HG03432 (cell line): ENCODE measurements at regions not wholly inside any gene's neighbourhood (a gene's known extent, or its start where the extent isn't known, plus 50 kb on each side); places are given as distances from the start of the nearest gene placed in this dataset.
"Not testable (repeated sequence)": the region's sequence is repeated elsewhere in the genome, so short reads cannot be mapped to it uniquely, and the experiment has no call there.

ENCODE experiments used
- ATAC-seq: cut with Tn5 transposase; IDR thresholded peaks from one replicate; pipeline ENCODE4 v1.9.1; 2021; ENCODE audit warnings: mild to moderate bottlenecking, moderate library complexity; ENCODE audit not compliant: unreplicated experiment

GRCh38 chr2:16182841-16183240 is 242.5 kb downstream of the MYCN start:
- no peak for ATAC-seq

GRCh38 chr2:16182311-16182815 is 242.0 kb downstream of the MYCN start:
- ATAC-seq: not testable (repeated sequence)

- ATAC-seq: no peak
These were observed 241.4 kb downstream of the MYCN start for GRCh38 chr2:16181741-16182090.

GRCh38 chr2:16181062-16181740 is 240.9 kb downstream of the MYCN start:
- ATAC-seq: no peak

DNA sequence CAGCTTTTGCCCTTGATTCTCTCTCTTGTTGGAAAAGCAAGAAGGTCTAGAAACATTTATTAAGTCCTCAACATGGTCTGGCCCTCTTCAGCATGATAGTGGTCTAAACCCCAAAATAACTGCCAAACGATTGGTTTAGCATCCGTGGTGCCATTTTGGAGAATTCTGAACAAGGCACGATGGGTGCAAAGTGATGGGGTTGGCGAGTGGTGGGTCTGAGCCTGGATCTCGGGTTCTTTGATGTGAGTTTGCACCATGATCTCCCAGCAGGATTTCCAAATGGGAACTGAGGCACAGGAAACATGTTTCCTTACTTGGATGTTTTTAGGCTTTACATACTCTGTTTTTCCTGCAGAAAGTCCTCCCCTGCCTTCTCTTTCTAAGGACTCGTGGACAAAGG is 240.3 kb downstream of the MYCN start:
- no peak for ATAC-seq

DNA sequence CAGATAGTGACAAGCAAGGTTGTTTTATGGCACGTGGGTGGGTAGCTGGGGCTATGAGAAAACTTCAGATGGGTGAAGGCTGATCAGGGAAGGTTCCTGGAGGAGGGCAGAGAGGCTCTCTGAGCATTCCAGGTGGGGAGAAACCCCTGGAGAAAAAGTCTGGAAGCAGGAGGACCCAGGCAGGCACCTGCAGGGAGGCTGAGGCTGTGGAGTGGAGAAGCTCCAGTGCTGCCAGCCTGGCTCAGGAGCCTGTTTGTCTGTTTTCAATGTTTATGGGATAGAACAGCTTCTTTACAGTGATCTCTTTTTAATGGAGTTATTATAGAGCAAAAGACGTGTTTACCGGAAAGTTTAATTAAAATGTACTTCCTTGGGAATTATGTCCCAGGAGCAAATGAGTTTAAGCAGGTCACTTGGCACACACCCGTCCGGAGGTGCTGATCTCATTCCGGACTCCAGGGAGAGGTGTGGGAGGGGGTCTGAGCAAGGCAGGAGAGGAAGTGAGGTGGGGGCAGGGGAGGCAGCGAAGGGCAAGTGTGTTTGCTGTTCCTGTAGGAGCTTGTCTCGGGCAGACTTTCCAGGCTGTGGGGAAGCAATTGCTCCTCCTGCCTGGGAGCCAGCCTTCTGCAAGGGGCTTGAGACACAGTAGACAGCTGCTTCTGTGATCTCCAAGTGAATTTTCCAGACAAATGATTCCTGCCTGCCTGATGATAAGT is 239.5 kb downstream of the MYCN start:
- ATAC-seq: no peak

DNA sequence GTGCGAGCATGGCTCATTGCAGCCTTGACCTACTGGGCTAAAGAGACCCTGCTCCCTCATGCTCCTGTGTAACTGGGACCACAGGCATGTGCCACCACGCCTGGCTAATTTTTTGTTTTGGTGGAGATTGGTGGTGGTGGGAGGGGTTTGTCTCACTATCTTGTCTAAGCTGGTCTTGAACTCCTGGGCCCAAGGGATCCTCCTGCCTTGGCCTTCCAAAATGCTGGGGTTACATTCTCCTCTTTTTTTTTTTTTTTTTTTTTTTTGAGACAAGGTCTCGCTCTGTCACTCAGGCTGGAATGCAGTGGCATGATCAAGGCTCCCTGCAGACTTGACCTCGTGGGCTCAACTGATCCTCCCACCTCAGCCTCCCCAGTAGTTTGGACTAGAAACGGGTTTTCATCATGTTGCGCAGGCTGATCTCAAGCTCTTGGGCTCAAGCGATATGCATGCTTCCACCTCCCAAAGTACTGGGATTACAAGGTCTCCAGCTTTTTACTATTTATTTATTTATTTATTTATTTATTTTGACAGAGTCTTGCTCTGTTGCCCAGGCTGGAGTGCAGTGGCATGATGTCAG is 238.3 kb downstream of the MYCN start:
- ATAC-seq: no peak

DNA sequence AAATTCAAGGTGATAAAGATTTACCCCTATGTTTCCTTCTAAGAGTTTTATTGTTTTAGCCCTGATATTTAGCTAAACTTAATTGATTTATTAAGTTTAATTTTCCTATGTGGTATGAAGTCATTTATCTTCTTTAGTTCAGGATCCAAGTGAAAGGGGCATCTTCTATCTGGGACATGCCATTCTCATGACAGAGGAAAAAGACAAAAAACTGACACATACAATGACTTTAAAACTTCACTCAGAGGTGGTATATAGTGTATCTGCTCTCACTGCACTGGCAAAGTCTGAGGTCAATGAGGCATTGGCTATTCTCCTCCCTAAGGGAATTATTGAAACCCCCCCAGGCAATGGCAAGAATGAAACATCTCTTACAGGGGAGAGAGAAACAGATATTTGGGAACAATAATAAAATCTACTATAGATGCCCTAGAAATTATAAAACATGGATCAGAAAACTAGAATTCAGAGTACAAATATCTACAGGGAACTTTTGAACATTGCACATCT is 237.4 kb downstream of the MYCN start:
- ATAC-seq: no peak

- no peak for ATAC-seq
These were observed 236.7 kb downstream of the MYCN start for GRCh38 chr2:16176971-16177480.

DNA sequence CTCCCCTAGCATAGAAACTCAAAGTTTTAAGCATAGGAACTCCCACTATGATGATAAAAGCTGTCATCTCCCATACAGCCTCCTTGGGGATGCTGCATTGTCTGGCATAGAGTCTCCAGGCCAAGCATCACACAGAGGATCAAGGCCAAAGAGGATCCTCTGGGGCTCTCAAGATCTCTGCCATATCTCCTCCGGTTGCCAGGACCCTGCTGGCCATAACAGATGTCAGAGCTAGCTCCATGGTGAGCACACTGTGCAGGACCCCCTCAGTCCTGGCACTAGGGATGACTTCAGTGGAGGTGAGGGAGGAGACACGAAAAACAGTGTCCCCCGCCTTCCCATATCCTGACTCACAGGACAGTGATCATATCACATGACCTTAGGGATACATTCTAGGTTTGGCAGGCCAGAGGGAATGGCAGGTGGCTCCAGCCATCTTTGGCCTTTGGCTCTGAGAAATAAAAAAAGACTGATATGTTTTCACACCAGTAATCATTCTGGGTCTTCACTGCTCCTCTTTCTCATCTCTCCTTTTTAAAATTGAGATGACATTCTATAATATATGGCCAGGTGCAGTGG is 235.0 kb downstream of the MYCN start:
- no peak for ATAC-seq

GRCh38 chr2:16174693-16175045 is 234.3 kb downstream of the MYCN start:
- no peak for ATAC-seq

DNA sequence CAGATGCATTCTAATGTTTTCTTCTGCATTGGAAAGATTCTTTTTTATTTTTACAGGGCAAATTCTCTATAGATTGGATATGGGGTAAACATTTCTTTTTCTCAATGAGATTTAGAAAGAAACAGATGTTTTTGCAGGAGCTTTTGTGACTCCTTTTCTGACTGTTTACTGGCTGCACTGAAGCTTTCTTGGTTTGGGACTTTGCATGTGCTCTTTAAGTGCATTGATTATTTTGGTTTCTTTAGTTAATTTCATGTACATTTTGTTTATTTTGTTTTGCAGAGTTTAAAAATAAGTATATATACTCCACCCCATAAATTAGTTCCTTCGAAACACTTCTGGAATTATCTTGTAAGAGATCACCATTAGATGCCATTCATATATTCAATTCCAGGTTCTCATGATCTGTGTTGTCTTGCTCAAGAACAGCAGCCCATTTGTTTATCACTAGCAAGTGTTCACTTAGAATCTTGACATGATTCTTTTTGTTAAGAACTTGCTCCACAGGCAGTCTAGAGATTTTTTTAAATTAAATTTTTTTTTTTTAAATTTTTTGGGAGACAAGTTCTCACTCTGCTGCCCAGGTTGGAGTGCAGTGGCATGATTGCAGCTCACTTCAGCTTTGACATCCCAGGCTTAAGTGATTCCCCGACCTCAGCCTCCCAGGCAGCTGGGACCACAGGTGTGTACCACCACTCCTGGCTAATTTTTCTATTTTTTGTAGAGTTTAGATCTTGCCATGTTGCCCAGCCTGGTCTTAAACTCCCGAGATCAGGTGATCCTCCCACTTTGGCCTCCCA is 233.7 kb downstream of the MYCN start:
- ATAC-seq: no peak

GRCh38 chr2:16172324-16173175 is 232.2 kb downstream of the MYCN start:
- no peak for ATAC-seq

- ATAC-seq: no peak
These were observed 231.1 kb downstream of the MYCN start for GRCh38 chr2:16171425-16171920.

- no peak for ATAC-seq
These were observed 230.5 kb downstream of the MYCN start for GRCh38 chr2:16170675-16171424.

- ATAC-seq: no peak
These were observed 229.1 kb downstream of the MYCN start for GRCh38 chr2:16169381-16169960.

- ATAC-seq: no peak
These were observed 228.3 kb downstream of the MYCN start for GRCh38 chr2:16168506-16169264.
